ENCODE measurements at regions not wholly inside any gene's neighbourhood (a gene's known extent, or its start where the extent isn't known, plus 50 kb on each side); places are given as distances from the start of the nearest gene placed in this dataset.
"Not testable (repeated sequence)": the region's sequence is repeated elsewhere in the genome, so short reads cannot be mapped to it uniquely, and the experiment has no call there.

DNA sequence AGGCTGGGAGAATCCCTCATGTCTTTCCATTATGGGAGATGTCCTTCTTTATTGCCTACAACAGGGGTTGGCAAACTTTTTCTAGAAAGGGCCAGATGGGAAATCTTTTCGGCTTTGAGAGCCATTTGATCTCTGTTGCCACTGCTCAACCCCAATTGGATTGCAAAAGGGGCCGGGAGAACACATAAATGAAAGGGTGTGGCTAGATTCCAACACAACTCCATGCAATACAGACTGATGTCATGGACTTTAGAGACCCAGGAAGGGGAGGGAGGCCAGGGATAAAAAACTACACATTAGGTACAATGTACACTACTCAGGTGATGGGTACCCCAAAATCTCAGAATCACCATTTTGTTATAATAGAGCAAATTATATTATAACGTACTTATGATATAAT, 97.6 kb upstream of the SIM2 start:
- no peak for DNase-seq (ENCODE audit: low read depth)

DNA sequence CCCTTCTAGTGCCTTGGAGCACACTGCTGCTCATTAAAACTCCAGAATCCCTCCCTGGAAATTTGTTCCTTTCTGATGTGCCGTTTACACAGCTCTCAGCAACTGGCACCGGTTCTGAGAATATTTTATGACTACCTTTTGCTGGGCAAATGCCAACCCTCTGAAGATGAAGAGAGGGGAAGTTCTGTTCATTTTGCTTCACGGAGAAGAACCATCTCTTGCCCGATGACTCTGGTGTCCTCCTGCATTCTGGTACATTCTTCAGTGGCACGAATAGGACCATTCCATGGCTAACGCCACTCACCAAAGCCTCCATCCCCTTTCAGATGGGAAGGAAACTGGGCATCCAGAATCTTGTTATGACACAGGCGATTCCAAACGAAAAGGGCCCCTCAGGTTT, 96.2 kb upstream of the SIM2 start:
- no peak for DNase-seq (ENCODE audit: low read depth)

DNA sequence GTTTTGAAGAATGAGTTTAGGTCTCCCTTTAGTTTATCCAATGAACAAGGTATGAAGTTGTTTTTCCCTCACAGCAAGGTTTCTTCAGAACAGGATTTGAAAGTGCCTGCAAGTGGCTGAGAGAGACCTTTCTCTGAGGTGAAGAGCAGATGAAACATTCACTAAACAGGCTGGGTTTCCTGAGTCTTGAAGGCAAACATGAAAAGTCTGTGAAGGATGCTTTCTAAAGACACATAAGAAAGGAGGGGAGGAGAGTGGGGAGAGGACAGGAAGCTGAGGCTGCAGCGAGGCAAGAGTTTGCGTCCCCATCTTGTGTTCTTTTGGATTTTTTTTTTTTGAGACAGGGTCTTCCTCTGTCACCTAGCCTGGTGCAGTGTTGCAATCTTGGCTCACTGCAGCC, 95.7 kb upstream of the SIM2 start:
- DNase-seq (ENCODE audit: low read depth): no peak

DNA sequence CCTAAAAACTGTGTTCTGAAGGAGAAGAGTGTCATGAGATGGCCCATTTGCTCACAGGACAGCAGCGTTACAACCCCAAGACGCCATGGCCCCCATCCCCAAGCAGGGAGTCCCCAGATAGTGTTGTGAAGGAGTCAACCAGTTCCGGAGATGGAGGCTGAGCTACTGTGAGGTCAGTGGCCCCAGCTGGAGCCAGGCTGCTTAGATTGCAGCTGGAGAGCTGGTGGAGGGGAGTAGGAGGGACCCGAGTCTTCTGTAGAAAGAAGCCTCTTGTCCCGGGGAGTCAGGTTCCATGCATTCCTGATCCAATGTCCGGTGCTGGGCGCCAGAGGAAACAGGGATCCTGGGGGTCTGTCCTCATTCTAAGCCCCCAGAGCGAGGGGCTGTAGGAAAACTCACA, 93.5 kb upstream of the SIM2 start:
- DNase-seq (ENCODE audit: low read depth): no peak

DNA sequence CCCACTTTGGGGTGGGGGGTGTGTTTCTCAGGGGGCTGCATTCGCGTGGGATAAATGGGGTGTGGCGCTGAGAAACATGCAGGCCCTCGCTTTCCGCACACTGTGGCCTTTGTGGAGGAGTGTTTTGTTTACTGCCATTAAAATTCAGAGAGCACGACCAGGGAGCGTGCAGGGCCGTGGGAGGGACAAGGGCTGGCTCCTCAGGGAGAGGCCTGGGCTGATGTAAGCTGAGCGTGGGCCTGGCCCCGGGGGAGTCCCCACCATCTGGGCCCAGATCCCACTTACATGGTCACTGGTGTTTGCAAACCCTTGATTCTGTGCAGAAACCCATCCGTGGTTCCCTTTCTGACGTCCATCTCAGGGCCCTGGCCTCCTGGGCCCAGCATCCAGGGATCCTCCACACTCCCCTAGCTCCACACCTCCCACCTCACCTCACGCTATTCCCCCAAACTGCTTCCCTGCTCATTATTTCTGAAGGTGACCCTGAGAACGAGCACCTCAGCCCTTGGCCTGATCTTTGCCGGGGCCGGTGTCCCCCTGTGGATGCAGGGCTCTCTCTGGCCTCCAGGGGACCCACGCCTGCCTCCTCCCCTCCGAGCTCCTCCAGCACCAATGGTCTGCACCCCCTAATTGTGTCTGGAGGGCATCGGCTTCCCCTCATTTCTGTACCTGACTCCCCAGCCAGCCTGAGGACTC, 92.5 kb upstream of the SIM2 start:
- DNase-seq (ENCODE audit: low read depth): no peak

DNA sequence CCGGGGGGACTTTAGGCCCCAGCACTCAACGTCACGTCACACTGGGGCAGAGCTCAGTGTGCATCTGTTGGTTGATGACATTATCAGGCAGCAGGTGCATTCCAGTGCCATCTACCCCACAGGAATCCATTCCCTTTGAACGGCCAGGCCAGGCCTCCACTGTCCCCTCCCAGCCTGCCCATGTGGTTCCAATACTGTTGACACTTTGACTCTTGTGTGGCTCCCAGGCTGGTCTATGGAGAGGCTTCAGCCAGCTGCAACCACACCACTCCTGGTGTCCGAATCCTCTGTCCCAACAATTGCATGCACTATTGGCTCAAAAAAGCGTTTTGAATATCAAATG, 92.0 kb upstream of the SIM2 start:
- no peak for DNase-seq (ENCODE audit: low read depth)

DNA sequence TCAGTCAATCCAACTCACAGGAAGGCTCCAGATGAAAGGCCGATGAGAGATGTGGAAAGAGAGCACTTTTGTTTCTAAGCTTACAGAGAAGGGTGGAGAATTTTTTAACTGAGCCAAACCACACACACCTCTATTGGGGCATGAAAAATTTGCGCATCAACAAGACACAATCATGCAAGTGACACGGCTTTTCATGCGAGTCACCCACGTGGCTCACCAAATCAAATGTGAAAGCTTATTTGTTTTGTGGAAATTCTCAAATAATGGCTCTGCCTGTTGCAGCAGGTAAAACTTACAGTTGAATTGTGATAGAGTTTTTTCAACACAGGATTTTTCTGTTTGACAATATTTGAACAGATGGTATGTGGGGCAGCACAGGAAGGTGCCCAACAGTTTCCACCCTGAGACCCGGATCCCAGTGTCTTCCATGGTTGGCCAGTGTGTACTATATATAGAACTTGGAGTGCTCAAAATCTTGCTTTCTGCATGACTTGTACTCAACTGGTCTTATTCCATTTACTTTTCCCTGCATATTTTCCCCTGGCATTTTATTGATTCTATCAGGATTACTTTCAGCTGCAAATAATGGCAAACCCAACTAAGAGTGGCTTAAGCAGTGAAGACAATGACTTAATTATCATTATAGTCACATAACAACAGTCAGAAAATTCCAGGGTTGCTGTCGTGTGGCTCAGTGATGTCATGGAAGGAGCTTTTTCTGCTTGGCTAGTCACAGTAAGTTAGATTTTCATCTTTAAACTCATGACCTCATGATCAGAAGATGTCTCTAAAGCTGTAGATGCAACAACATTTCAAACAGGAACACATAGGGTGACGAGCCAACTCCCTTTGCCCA, 90.6 kb upstream of the SIM2 start:
- no peak for DNase-seq (ENCODE audit: low read depth)

DNA sequence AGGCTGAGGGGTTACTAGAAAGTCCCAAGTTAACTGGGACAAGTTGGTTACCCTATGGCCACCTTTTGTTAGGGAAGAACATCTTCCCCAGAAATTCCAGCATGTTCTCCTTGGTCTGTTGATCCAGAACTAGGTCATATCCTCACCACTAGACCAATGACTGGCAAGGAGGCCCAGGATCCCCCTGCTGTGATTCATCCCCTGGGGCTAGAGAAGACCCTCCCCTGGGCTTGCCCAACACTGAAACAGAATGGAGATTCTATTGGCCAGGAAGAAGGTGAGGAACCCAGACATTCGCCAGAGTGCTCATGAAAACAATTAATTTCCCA, 90.1 kb upstream of the SIM2 start:
- DNase-seq (ENCODE audit: low read depth): no peak

DNA sequence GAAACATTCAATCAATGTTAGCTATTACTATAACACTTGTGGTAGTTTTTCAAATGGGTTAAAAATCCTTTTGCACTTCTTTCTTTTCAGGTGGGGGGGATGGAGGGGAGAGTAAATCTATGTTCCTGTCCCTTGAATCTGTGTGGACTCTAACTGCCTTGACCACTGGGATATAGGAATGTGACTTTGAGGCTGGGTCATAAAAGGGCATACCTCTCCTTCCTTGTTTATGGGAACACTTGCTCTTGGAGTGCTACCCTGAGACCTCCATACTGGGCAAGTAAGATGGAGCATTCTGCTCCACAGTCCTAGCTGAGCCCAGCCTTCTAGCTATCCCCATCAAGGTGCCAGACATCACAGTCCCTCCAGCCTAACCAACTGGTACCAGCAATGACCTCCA, 89.3 kb upstream of the SIM2 start:
- DNase-seq (ENCODE audit: low read depth): no peak

DNA sequence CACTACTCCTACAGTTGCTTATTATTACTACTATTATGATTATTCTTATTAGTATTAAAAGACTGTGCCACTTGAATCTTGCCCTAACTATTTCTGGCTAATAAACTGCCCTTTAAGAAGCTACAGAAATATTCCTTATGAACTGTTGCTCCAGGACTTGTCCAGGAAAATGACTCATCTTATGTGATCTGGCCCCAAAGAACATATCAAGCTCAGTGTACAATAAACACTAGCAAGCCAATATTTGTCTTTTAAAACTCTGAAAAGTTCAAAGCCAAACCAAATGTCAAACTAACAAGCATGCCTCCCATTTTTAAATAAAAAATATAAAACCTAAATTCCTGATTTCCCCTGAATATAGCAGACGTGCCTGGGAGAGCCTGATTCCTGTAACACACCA, 88.7 kb upstream of the SIM2 start:
- no peak for DNase-seq (ENCODE audit: low read depth)

DNA sequence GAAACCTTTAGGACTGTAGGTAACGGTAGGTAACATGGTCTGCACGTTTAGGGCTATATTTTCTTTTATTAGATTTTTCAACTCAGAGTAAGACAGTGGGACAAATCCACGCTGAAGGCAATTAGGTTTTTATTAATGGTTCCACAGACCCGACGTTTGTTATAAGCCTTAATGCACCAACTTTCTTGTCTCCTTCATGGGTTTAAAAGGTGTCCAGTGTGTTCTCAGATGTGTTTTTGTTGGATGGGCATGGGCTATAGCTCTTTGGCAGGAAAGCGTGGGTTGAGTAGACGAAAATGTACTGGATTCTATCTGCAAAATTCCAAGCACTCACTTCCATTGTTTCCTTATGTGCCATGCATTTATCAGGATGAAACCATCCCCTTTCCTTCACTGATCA, 88.0 kb upstream of the SIM2 start:
- DNase-seq (ENCODE audit: low read depth): no peak

DNA sequence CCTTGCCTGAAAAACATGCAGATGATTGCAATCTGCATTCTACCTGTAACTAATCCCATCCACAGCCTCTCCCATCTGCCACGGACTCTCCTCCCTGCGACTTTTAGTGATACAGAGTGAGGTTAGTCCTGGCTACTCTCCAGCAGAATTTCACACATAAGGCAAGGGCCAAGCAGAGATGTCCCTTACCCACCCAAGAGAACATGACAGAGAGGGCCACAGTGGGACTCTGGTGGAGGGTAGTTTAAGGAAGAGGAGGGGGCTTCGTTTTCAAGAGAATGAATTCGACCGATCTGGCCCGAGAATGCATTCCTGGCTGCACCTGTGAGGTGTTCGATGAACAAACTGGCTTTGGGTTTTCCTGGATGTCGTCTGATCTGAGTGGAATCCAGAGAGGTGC, 87.5 kb upstream of the SIM2 start:
- DNase-seq (ENCODE audit: low read depth): no peak

DNA sequence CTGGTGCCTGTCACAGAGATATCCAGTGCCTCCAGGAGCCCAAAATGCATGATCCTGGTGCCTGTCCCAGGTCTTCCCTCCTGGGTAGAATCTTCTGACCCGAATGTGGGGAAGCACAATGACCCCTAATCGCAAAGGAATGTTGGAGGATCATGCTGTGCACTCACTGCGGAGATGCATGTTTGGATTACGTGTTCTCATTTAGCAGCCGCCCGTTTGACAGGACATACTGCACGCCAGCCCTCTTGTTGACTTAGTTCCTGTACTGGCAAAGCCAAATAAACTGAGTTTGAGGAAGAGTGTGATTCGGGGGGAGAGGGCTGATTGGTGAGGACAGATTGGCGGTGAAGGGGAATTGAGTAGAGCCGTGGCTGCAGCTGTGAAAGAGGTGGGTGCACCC, 85.9 kb upstream of the SIM2 start:
- no peak for DNase-seq (ENCODE audit: low read depth)

DNA sequence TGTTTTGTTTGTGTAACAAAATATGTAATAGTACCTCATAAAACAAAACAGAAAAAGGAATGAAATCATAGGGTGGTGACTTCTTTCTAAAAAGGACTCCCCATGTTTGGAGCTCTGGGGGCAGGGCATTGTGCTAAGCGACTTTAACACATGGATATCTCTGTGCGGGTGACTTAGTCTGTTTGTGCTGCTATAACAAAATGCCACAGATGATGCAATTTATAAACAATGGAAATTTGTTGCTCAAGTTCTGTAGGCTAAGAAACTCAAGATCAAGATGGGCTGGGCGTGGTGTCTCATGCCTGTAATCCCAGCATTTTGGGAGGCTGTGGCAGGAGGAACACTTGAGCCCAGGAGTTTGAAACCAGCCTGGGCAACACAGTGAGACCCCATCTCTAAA, 85.4 kb upstream of the SIM2 start:
- no peak for DNase-seq (ENCODE audit: low read depth)

DNA sequence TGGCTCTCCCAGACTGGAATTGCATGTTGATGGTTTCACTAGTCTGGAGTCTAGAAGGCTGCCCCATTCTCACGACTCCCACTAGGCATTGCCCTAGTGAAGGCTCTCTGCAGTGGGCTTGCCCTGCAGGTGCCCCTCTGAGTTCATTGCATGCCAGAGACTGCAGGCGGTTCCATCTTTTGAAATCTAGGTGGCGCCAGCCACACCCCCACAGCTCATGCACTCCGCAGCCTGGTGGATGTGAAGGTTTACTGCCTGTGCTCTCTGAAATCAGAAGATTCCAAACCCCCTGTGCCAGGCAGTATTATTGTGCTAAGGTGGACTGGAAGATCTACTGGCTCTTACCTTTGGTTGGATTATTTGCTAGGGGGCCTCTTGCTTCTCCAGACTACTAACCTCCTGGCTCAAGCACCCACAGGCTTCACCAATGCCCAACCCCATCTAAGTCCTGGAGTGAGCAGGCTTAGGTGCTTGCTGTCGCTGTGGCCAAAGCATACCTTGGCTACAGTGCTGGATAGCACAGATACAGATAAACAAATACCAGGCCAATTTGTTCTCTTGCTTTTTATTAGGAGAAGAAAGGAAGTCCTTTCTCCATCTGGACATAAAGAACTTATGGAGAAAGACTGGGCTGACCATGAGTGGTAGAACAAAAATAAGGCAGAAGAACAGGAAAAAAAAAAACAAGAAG, 83.5 kb upstream of the SIM2 start:
- no peak for DNase-seq (ENCODE audit: low read depth)

DNA sequence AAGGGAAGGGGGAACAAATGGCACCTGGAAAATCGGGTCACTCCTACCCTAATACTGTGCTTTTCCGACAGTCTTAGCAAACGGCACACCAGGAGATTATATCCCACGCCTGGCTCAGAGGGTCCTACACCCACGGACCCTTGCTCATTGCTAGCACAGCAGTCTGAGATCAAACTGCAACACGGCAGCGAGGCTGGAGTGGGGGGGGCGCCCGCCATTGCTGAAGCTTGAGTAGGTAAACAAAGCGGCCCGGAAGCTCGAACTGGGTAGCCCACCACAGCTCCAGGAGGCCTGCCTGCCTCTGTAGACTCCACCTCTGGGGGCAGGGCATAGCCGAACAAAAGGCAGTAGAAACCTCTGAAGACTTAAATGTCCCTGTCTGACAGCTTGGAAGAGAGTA, 82.1 kb upstream of the SIM2 start:
- DNase-seq (ENCODE audit: low read depth): not testable (repeated sequence)

DNA sequence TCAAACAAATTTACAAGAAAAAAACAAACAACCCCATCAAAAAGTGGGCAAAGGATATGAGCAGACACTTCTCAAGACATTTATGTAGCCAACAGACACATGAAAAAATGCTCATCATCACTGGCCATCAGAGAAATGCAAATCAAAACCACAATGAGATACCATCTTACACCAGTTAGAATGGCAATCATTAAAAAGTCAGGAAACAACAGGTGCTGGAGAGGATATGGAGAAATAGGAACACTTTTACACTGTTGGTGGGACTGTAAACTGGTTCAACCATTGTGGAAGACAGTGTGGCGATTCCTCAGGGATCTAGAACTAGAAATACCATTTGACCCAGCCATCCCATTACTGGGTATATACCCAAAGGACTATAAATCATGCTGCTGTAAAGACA, 77.1 kb upstream of the SIM2 start:
- not testable (repeated sequence) for DNase-seq (ENCODE audit: low read depth)

DNA sequence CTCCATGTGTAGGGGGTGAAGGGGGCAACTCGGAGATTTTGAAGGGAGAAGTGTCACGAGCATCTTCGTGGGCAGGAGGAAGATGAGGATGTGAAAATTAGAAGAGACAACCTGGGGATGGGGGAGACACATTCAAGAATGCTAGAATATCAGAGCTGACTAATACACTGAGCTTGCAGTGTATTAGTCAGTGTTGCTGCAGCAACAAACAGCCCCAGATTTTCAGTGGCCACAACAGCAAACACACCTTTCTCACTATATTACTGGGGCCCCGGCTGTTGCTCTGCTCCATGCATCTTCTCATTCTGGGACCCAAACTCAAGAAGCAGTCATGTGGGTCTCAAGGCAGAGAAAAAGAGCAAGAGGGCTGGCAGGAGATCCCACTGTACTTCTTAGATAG, 74.8 kb upstream of the SIM2 start:
- no peak for DNase-seq (ENCODE audit: low read depth)

DNA sequence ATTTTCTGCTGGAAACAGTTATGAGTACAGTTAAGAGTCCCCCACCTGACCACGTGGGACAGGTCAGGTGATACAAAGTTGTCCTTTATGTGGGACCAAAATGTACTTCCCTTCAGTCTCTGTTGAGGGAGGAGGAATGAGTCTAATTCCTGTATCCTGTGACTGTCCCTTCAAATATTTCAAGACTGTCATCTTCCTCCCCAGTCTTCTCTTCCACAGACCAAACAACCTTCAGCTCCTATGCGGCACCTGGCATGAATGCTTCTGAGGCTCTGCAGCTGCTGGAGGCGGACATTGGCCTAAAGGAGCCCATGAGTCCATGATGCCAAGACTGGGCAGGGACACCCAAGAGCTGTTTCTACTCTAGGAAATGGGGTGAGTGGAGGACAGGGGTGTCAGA, 72.1 kb upstream of the SIM2 start:
- no peak for DNase-seq (ENCODE audit: low read depth)

DNA sequence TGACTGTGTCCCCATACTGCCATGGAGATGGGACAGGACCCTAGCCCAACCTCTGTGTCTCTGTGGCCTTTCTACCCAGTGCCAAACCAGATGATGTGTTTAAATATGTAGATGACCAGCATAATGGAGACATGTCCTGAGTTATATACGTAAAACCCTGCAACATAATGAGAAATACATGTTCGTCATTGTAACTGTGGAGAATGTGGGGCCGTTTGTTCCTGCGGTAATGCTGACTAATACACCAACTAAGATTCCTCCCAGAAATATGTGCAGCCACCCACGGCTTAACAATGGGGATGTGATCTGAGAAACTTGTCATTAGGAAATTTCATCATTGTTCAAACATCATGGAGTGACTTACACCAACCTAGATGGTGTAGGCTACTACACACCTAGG, 71.7 kb upstream of the SIM2 start:
- DNase-seq (ENCODE audit: low read depth): no peak

DNA sequence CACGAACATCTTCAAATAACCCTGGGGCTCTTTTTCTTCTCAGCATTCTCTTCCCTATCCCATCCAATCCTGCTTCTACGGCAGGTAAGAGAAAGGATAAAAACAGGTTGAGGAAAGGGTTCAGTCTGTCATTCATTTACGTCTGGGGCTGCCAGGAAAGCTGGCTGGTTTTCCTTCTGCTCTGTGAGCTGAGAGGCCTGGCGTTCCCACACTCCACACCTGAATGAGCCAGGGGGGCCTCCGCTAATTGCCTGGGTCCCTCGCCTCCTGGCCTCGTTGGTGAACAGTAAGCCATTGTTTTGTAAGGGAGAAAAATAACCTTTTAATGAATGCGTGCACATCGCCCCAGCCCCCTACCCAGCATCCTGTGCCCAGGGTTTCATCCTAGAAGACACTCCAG, 70.8 kb upstream of the SIM2 start:
- DNase-seq (ENCODE audit: low read depth): no peak

DNA sequence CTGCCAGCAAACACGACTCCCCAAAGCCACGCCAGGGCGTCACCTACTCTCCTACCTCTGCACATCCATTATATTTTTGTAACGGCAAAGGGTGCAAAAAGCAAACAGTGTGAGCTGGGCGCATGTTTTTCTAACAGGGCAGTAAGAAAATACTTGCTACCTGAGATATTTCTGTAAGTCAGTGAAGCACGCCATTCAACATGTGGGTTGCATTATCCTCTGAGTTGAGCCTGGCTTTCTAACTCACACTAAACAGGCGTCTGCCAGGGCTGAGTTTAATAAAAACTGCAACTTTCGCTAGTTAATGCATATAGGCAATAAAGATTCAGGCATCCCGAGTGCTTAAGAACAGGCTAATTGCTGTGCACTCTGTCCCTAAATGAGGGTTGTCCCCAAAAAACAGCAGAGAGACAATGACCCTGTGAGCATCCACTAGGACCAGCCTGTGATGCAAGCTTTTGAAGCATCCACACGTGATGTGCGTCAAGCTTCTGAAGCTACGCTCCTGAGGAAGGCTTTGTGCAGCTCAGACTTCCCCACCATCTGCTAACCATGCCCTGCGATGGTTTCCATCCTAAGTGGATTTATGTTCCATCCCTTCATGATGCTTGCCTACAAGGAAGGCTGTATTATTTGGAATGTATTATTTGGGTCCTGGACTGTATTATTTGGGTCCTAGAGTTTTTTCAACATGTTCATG, 70.0 kb upstream of the SIM2 start:
- DNase-seq (ENCODE audit: low read depth): no peak

All from GM04504 (cell line).